ENCODE measurements at regions not wholly inside any gene's neighbourhood (a gene's known extent, or its start where the extent isn't known, plus 50 kb on each side); places are given as distances from the start of the nearest gene placed in this dataset.

GRCh38 chr10:128645486-128645885 is 519.3 kb upstream of the MKI67 start:
- H3K9me3 ChIP-seq (ENCODE audit: control insufficient read depth in 4 of 4, low read length in 3 of 4), result no peaks in the 10 kb centered on the region
- H3K27ac ChIP-seq (ENCODE audit: low read depth in 1 of 2, low read length in 2 of 2), result no peak overlapping the region
- H3K27me3 ChIP-seq (ENCODE audit: control insufficient read depth in 4 of 4, insufficient read depth in 4 of 4, low read length in 3 of 4), result peaks cover 0 to 6% (median 2%) of the 10 kb centered on the region in 4 donors
- no peaks in the 10 kb centered on the region for H3K4me1 ChIP-seq (ENCODE audit: control insufficient read depth in 4 of 4, insufficient read depth in 4 of 4, low read length in 3 of 4)
- no peak overlapping the region for H3K9ac ChIP-seq (ENCODE audit: low read depth in 1 of 2, low read length in 2 of 2)
- no peak overlapping the region for H3K4me3 ChIP-seq (ENCODE audit: low read depth in 1 of 3, low read length in 3 of 3)
- TF ChIP-seq JUND (IDR thresholded peaks at IDR 0.05), result no peak
- no peak for TF ChIP-seq SP1 (IDR thresholded peaks at IDR 0.05)
- no peak for TF ChIP-seq YY1 (IDR thresholded peaks at IDR 0.05)
- TF ChIP-seq CTCF (IDR thresholded peaks at IDR 0.05; ENCODE audit: low read depth, low read length, missing input control), result no peak
- no peak for TF ChIP-seq TAF1 (conservative IDR thresholded peaks at IDR 0.05)
- WGBS, result 72% methylated on average over 2 of the region's 2 CpGs
- H3K36me3 ChIP-seq (ENCODE audit: control insufficient read depth in 4 of 4, insufficient read depth in 3 of 4, low read depth in 1 of 4, low read length in 3 of 4), result no peaks in the 10 kb centered on the region
- no peak for DNase-seq (ENCODE audit: low spot score)

GRCh38 chr10:128646956-128647355 is 520.7 kb upstream of the MKI67 start:
- H3K27me3 ChIP-seq (ENCODE audit: control insufficient read depth in 4 of 4, insufficient read depth in 4 of 4, low read length in 3 of 4), result peaks cover 0 to 6% (median 2%) of the 10 kb centered on the region in 4 donors
- no peaks in the 10 kb centered on the region for H3K4me1 ChIP-seq (ENCODE audit: control insufficient read depth in 4 of 4, insufficient read depth in 4 of 4, low read length in 3 of 4)
- no peak for DNase-seq (ENCODE audit: low spot score)
- no peak overlapping the region for H3K27ac ChIP-seq (ENCODE audit: low read depth in 1 of 2, low read length in 2 of 2)
- no peak overlapping the region for H3K4me3 ChIP-seq (ENCODE audit: low read depth in 1 of 3, low read length in 3 of 3)
- no peaks in the 10 kb centered on the region for H3K36me3 ChIP-seq (ENCODE audit: control insufficient read depth in 4 of 4, insufficient read depth in 3 of 4, low read depth in 1 of 4, low read length in 3 of 4)
- H3K9ac ChIP-seq (ENCODE audit: low read depth in 1 of 2, low read length in 2 of 2), result no peak overlapping the region
- no peak for TF ChIP-seq NR2F2 (IDR thresholded peaks at IDR 0.05)
- no peak for TF ChIP-seq SP1 (IDR thresholded peaks at IDR 0.05)
- TF ChIP-seq HNF4G (IDR thresholded peaks at IDR 0.05), result no peak
- TF ChIP-seq RAD21 (IDR thresholded peaks at IDR 0.05), result no peak
- TF ChIP-seq REST (IDR thresholded peaks at IDR 0.05), result no peak
- 80% methylated on average over 10 of the region's 10 CpGs for WGBS
- H3K9me3 ChIP-seq (ENCODE audit: control insufficient read depth in 4 of 4, low read length in 3 of 4), result no peaks in the 10 kb centered on the region

- WGBS, result 53% methylated on average over 11 of the region's 11 CpGs
- no peak for DNase-seq (ENCODE audit: low spot score)
- Histone ChIP-seq H3K4me3 (ENCODE audit: low read depth in 1 of 3, low read length in 3 of 3) (no peak overlapping the region), H3K9me3 (ENCODE audit: control insufficient read depth in 4 of 4, low read length in 3 of 4) (no peaks in the 10 kb centered on the region), H3K9ac (ENCODE audit: low read depth in 1 of 2, low read length in 2 of 2) (no peak overlapping the region), H3K27me3 (ENCODE audit: control insufficient read depth in 4 of 4, insufficient read depth in 4 of 4, low read length in 3 of 4) (peaks cover 0 to 2% (median 0%) of the 10 kb centered on the region in 4 donors), H3K4me1 (ENCODE audit: control insufficient read depth in 4 of 4, insufficient read depth in 4 of 4, low read length in 3 of 4) (no peaks in the 10 kb centered on the region), H3K36me3 (ENCODE audit: control insufficient read depth in 4 of 4, insufficient read depth in 3 of 4, low read depth in 1 of 4, low read length in 3 of 4) (no peaks in the 10 kb centered on the region), H3K27ac (ENCODE audit: low read depth in 1 of 2, low read length in 2 of 2) (no peak overlapping the region)
- TF ChIP-seq MAX (IDR thresholded peaks at IDR 0.05), result no peak
- TF ChIP-seq REST (IDR thresholded peaks at IDR 0.05), result no peak
- no peak for TF ChIP-seq HNF4G (IDR thresholded peaks at IDR 0.05)
- no peak for TF ChIP-seq HNF4A (conservative IDR thresholded peaks at IDR 0.05)
- no peak for TF ChIP-seq JUND (IDR thresholded peaks at IDR 0.05)
- TF ChIP-seq ZBTB33 (IDR thresholded peaks at IDR 0.05), result no peak
- TF ChIP-seq FOXA1 (IDR thresholded peaks at IDR 0.05), result no peak
- TF ChIP-seq RAD21 (IDR thresholded peaks at IDR 0.05), result no peak
- TF ChIP-seq SP1 (IDR thresholded peaks at IDR 0.05), result no peak
- TF ChIP-seq EGR1 (IDR thresholded peaks at IDR 0.05; ENCODE audit: low read depth in 2 of 2), result no peak
- no peak for TF ChIP-seq NR2F2 (IDR thresholded peaks at IDR 0.05)
- TF ChIP-seq FOXA2 (IDR thresholded peaks at IDR 0.05), result no peak
- TF ChIP-seq ATF3 (IDR thresholded peaks at IDR 0.05), result no peak
- TF ChIP-seq YY1 (IDR thresholded peaks at IDR 0.05), result no peak
- no peak for TF ChIP-seq TAF1 (conservative IDR thresholded peaks at IDR 0.05)
- TF ChIP-seq GABPA (IDR thresholded peaks at IDR 0.05 in 1 of 2, conservative IDR thresholded peaks at IDR 0.05 in 1 of 2), result no peak
Measured at GRCh38 chr10:128657548-128657947, 531.3 kb upstream of the MKI67 start.

All from liver (tissue), 8 donors.